ENCODE measurements at regions not wholly inside any gene's neighbourhood (a gene's known extent, or its start where the extent isn't known, plus 50 kb on each side); places are given as distances from the start of the nearest gene placed in this dataset.
A peak's percentile ranks its signal among the peaks of the same experiment; 100 is the strongest.
"Not testable (repeated sequence)": the region's sequence is repeated elsewhere in the genome, so short reads cannot be mapped to it uniquely, and the experiment has no call there.

DNA sequence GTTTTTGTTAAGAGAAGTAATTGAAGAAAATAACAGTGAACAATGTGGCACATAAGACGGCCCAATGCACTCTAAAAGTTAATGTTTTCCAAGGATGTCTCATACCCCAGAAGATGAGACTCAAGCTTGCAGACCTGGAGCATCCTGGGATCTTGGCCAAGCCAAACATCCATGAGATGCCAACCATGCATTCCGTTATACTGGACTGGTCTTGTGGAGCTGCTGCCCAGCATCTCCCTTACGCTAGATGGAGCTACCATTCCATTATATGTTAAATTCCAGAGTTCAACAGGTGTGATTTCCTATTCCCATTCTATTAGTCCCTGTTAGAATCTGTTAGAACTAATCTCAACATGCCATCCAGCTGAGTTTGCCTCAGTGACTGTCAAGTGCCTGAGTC lies 181.8 kb downstream of the PDCD6IP start:
- TF ChIP-seq, protein P1, sequence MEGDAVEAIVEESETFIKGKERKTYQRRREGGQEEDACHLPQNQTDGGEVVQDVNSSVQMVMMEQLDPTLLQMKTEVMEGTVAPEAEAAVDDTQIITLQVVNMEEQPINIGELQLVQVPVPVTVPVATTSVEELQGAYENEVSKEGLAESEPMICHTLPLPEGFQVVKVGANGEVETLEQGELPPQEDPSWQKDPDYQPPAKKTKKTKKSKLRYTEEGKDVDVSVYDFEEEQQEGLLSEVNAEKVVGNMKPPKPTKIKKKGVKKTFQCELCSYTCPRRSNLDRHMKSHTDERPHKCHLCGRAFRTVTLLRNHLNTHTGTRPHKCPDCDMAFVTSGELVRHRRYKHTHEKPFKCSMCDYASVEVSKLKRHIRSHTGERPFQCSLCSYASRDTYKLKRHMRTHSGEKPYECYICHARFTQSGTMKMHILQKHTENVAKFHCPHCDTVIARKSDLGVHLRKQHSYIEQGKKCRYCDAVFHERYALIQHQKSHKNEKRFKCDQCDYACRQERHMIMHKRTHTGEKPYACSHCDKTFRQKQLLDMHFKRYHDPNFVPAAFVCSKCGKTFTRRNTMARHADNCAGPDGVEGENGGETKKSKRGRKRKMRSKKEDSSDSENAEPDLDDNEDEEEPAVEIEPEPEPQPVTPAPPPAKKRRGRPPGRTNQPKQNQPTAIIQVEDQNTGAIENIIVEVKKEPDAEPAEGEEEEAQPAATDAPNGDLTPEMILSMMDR (IDR thresholded peaks at IDR 0.05), result peak; percentile 16
- no peaks in the 10 kb centered on the region for H3K36me3 ChIP-seq (ENCODE audit: insufficient read depth in 1 of 2, low read depth in 1 of 2)
- WGBS, 3 donors, result 31 to 49% (median 38%) methylated on average over 3 of the region's 3 CpGs
- intact Hi-C loops (cut with DNase I), result no loop called here
- DNase-seq (no peak), ATAC-seq (no peak)
- no peak overlapping the region for H3K4me3 ChIP-seq
- no peak overlapping the region for H3K27ac ChIP-seq
- no peaks in the 10 kb centered on the region for H3K4me1 ChIP-seq
- H3K9me3 ChIP-seq, result no peaks in the 10 kb centered on the region
- no peaks in the 10 kb centered on the region for H3K27me3 ChIP-seq (ENCODE audit: insufficient read depth in 3 of 3, low read length in 2 of 3)

DNA sequence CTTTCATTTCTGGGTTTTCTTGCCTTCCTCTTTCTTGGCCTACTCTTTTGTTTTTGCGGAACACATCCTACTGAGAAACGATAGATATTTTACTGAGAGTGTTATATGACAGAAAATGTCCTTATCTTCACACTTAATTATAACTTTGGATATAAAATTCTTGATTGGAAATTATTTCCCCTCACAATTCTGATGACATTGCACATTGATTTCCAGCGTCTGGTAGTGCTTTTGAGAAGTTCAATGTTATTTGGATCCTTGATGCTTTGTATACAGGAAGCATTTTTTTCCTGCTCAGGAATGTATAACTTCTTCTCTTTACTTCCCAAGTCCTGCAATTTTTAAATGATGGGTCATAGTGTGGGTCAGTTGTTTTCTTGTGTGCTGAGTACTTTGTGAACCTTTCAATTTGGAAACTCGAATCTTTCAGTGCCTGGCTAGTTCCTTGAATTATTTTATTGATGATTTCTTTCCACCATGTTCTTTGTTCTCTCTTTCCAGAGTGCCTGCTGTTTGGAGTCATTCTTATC lies 183.9 kb downstream of the PDCD6IP start:
- Histone ChIP-seq H3K27ac (no peak overlapping the region), H3K9me3 (no peaks in the 10 kb centered on the region), H3K4me3 (no peak overlapping the region), H3K27me3 (ENCODE audit: insufficient read depth in 3 of 3, low read length in 2 of 3) (no peaks in the 10 kb centered on the region), H3K4me1 (no peaks in the 10 kb centered on the region), H3K36me3 (ENCODE audit: insufficient read depth in 1 of 2, low read depth in 1 of 2) (no peaks in the 10 kb centered on the region)
- DNase-seq (no peak), ATAC-seq (no peak)
- whole genome bisulfite sequencing, 3 donors, result 79 to 85% (median 82%) methylated on average over 4 of the region's 4 CpGs
- TF ChIP-seq, protein P1 (IDR thresholded peaks at IDR 0.05), result no peak
- intact Hi-C loops (cut with DNase I), result no loop called here

DNA sequence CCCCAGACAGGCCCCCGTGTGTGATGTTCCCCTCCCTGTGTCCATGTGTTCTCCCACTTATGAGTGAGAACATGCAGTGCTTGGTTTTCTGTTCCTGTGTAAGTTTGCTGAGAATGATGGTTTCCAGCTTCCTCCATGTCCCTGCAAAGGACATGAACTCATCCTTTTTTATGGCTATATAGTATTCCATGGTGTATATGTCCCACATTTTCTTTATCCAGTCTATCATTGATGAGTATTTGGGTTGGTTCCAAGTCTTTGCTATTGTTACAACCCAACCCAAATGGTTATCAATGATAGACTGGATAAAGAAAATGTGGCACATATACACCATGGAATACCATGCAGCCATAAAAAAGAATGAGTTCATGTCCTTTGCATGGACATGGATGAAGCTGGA lies 184.5 kb downstream of the PDCD6IP start:
- intact Hi-C loops (cut with DNase I); H3K4me3 ChIP-seq; H3K4me1 ChIP-seq; H3K36me3 ChIP-seq (ENCODE audit: insufficient read depth in 1 of 2, low read depth in 1 of 2); H3K27me3 ChIP-seq (ENCODE audit: insufficient read depth in 3 of 3, low read length in 2 of 3); ATAC-seq; H3K27ac ChIP-seq; H3K9me3 ChIP-seq; DNase-seq: not testable (repeated sequence)
- 88 to 96% (median 95%) methylated on average over 1 of the region's 1 CpG for WGBS, 3 donors

- no peaks in the 10 kb centered on the region for H3K9me3 ChIP-seq
- H3K4me3 ChIP-seq, result no peak overlapping the region
- TF ChIP-seq, protein P1 (IDR thresholded peaks at IDR 0.05), result no peak
- WGBS, 3 donors, result 75 to 89% (median 79%) methylated on average over 6 of the region's 6 CpGs
- H3K36me3 ChIP-seq (ENCODE audit: insufficient read depth in 1 of 2, low read depth in 1 of 2), result no peaks in the 10 kb centered on the region
- DNase-seq, result no peak
- no peaks in the 10 kb centered on the region for H3K27me3 ChIP-seq (ENCODE audit: insufficient read depth in 3 of 3, low read length in 2 of 3)
- no peak for ATAC-seq
- no peak overlapping the region for H3K27ac ChIP-seq
- intact Hi-C loops (cut with DNase I), result no loop called here
- H3K4me1 ChIP-seq, result no peaks in the 10 kb centered on the region
These were observed 190.8 kb downstream of the PDCD6IP start for GRCh38 chr3:33989229-33989628.

GRCh38 chr3:33991673-33992072 lies 193.2 kb downstream of the PDCD6IP start:
- TF ChIP-seq, protein P1 (IDR thresholded peaks at IDR 0.05), result no peak
- ATAC-seq, result no peak
- intact Hi-C loops (cut with DNase I), result no loop called here

More at GRCh38 chr3:33991673-33992072, 193.2 kb downstream of the PDCD6IP start:
- Histone ChIP-seq H3K27ac (no peak overlapping the region), H3K9me3 (no peaks in the 10 kb centered on the region), H3K27me3 (ENCODE audit: insufficient read depth in 3 of 3, low read length in 2 of 3) (no peaks in the 10 kb centered on the region), H3K4me1 (no peaks in the 10 kb centered on the region), H3K36me3 (ENCODE audit: insufficient read depth in 1 of 2, low read depth in 1 of 2) (no peaks in the 10 kb centered on the region), H3K4me3 (no peak overlapping the region)
- WGBS, 3 donors, result 54 to 83% (median 72%) methylated on average over 1 of the region's 1 CpG
- no peak for DNase-seq
